ENCODE measurements at regions not wholly inside any gene's neighbourhood (a gene's known extent, or its start where the extent isn't known, plus 50 kb on each side); places are given as distances from the start of the nearest gene placed in this dataset.

- DNase-seq (ENCODE audit: low spot score) = no peak
These were observed 236.4 kb upstream of the PRDM1 start for GRCh38 chr6:105849746-105850145.

GRCh38 chr6:105847433-105847832 lies 238.7 kb upstream of the PRDM1 start:
- no peak for DNase-seq (ENCODE audit: low spot score)

- no peak for DNase-seq (ENCODE audit: low spot score)
These were observed 241.8 kb upstream of the PRDM1 start for GRCh38 chr6:105844275-105844883.

- no peak for DNase-seq (ENCODE audit: low spot score)
These were observed 246.9 kb upstream of the PRDM1 start for GRCh38 chr6:105839266-105839665.

GRCh38 chr6:105838171-105838570 lies 248.0 kb upstream of the PRDM1 start:
- DNase-seq (ENCODE audit: low spot score) = no peak

- DNase-seq (ENCODE audit: low spot score) = no peak
These were observed 249.2 kb upstream of the PRDM1 start for GRCh38 chr6:105836889-105837288.

GRCh38 chr6:105836379-105836778 lies 249.8 kb upstream of the PRDM1 start:
- DNase-seq (ENCODE audit: low spot score) = no peak

- no peak for DNase-seq (ENCODE audit: low spot score)
These were observed 250.8 kb upstream of the PRDM1 start for GRCh38 chr6:105835373-105835772.

- DNase-seq (ENCODE audit: low spot score) = no peak
These were observed 251.9 kb upstream of the PRDM1 start for GRCh38 chr6:105833959-105834947.

GRCh38 chr6:105832313-105832761 lies 253.8 kb upstream of the PRDM1 start:
- no peak for DNase-seq (ENCODE audit: low spot score)

GRCh38 chr6:105831311-105832097 lies 254.6 kb upstream of the PRDM1 start:
- no peak for DNase-seq (ENCODE audit: low spot score)

- no peak for DNase-seq (ENCODE audit: low spot score)
These were observed 260.9 kb upstream of the PRDM1 start for GRCh38 chr6:105825210-105825609.

GRCh38 chr6:105824732-105825131 lies 261.4 kb upstream of the PRDM1 start:
- no peak for DNase-seq (ENCODE audit: low spot score)

GRCh38 chr6:105821777-105822176 lies 264.4 kb upstream of the PRDM1 start:
- no peak for DNase-seq (ENCODE audit: low spot score)

GRCh38 chr6:105821027-105821426 lies 265.1 kb upstream of the PRDM1 start:
- no peak for DNase-seq (ENCODE audit: low spot score)

- DNase-seq (ENCODE audit: low spot score) = no peak
These were observed 266.4 kb upstream of the PRDM1 start for GRCh38 chr6:105819745-105820144.

- no peak for DNase-seq (ENCODE audit: low spot score)
These were observed 267.6 kb upstream of the PRDM1 start for GRCh38 chr6:105818505-105818904.

- no peak for DNase-seq (ENCODE audit: low spot score)
These were observed 268.2 kb upstream of the PRDM1 start for GRCh38 chr6:105817961-105818360.

- DNase-seq (ENCODE audit: low spot score) = no peak
These were observed 268.8 kb upstream of the PRDM1 start for GRCh38 chr6:105817370-105817769.

- DNase-seq (ENCODE audit: low spot score) = no peak
These were observed 269.3 kb upstream of the PRDM1 start for GRCh38 chr6:105816847-105817246.

- DNase-seq (ENCODE audit: low spot score) = no peak
These were observed 270.2 kb upstream of the PRDM1 start for GRCh38 chr6:105815661-105816555.
